Ascending aorta (tissue), 2 donors: ENCODE measurements at regions not wholly inside any gene's neighbourhood (a gene's known extent, or its start where the extent isn't known, plus 50 kb on each side); places are given as distances from the start of the nearest gene placed in this dataset.

Experiments
- DNase-seq, 2 donors: peaks; one replicate each; pipeline ENCODE4 v3.0.0-alpha.2; 2019; ENCODE audit warnings: low spot score in 2 of 2
- H3K27ac ChIP-seq, 2 donors: fragments of 200-600 bp; sonication (generic); one replicate each; pipeline ENCODE4 v1.5.1; 2016 to 2017; ENCODE audit warnings: mild to moderate bottlenecking in 1 of 2
- H3K27me3 ChIP-seq: fragments of 200-600 bp; sonication (generic); one replicate; pipeline ENCODE4 v1.5.1; 2017
- H3K36me3 ChIP-seq, 2 donors: fragments of 200-600 bp; sonication (generic); one replicate each; pipeline ENCODE4 v1.5.1; 2016
- H3K4me1 ChIP-seq, 2 donors: fragments of 200-600 bp; sonication (generic); one replicate each; pipeline ENCODE4 v1.5.1; 2016 to 2017; ENCODE audit warnings: mild to moderate bottlenecking in 1 of 2
- H3K4me3 ChIP-seq, 2 donors: fragments of 200-600 bp; sonication (generic); one replicate each; pipeline ENCODE4 v1.5.1; 2016 to 2017; ENCODE audit warnings: mild to moderate bottlenecking in 1 of 2
- H3K9me3 ChIP-seq, 2 donors: fragments of 200-600 bp; sonication (generic); one replicate each; pipeline ENCODE4 v1.5.1; 2016
- intact Hi-C: fragments of 100-400 bp; cut with DNase I; formaldehyde crosslinking; loops from one replicate; pipeline ENCODE4 v1.15.1; 2023
- TF ChIP-seq, protein P1 (sequence below), 3 experiments: fragments of 200-600 bp in 2 of 3; fragments of 450-650 bp in 1 of 3; sonication (generic) in 2 of 3; IDR thresholded peaks; one replicate each; pipeline ENCODE4 v1.5.1; 2016 to 2019; ENCODE audit warnings: antibody characterized with exemption in 3 of 3, mild to moderate bottlenecking in 1 of 3, moderate library complexity in 1 of 3

- Histone ChIP-seq H3K36me3 (no peaks in the 10 kb centered on the region), H3K27me3 (no peaks in the 10 kb centered on the region), H3K9me3 (no peaks in the 10 kb centered on the region), H3K4me3 (no peak overlapping the region), H3K4me1 (no peaks in the 10 kb centered on the region), H3K27ac (no peak overlapping the region)
- TF ChIP-seq, protein P1, sequence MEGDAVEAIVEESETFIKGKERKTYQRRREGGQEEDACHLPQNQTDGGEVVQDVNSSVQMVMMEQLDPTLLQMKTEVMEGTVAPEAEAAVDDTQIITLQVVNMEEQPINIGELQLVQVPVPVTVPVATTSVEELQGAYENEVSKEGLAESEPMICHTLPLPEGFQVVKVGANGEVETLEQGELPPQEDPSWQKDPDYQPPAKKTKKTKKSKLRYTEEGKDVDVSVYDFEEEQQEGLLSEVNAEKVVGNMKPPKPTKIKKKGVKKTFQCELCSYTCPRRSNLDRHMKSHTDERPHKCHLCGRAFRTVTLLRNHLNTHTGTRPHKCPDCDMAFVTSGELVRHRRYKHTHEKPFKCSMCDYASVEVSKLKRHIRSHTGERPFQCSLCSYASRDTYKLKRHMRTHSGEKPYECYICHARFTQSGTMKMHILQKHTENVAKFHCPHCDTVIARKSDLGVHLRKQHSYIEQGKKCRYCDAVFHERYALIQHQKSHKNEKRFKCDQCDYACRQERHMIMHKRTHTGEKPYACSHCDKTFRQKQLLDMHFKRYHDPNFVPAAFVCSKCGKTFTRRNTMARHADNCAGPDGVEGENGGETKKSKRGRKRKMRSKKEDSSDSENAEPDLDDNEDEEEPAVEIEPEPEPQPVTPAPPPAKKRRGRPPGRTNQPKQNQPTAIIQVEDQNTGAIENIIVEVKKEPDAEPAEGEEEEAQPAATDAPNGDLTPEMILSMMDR (IDR thresholded peaks at IDR 0.05), result no peak
- intact Hi-C loops, result no loop called here
- DNase-seq, result no peak
These were observed 340.4 kb downstream of the NUAK1 start for GRCh38 chr12:105798256-105798845.

DNA sequence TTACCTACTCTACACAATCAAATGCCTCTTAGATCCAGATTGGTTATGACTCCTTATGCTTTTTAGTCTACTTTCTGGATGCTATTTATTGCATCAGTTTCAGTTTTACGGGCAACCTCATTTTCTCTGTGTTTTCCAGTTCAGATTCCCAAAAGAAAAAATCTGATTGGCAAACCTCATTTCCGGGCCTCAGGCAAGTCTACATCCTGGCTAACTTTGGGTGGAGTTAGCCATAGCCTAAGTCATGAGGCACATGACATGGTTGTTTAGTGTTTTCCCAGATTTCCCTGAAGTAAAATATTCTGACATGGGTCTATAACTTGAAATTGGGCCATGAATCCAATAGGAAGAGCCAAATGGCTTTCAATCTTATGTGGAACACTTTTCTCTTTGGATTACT lies 339.7 kb downstream of the NUAK1 start:
- Histone ChIP-seq H3K4me3 (no peak overlapping the region), H3K36me3 (no peaks in the 10 kb centered on the region), H3K4me1 (no peaks in the 10 kb centered on the region), H3K27ac (no peak overlapping the region), H3K9me3 (no peaks in the 10 kb centered on the region), H3K27me3 (no peaks in the 10 kb centered on the region)
- TF ChIP-seq, protein P1 (IDR thresholded peaks at IDR 0.05), result no peak
- no peak for DNase-seq
- intact Hi-C loops, result no loop called here

- no peak for DNase-seq
- Histone ChIP-seq H3K27me3 (no peaks in the 10 kb centered on the region), H3K27ac (no peak overlapping the region), H3K9me3 (no peaks in the 10 kb centered on the region), H3K36me3 (no peaks in the 10 kb centered on the region), H3K4me3 (no peak overlapping the region), H3K4me1 (no peaks in the 10 kb centered on the region)
- TF ChIP-seq, protein P1 (IDR thresholded peaks at IDR 0.05), result no peak
- intact Hi-C loops, result no loop called here
These were observed 337.4 kb downstream of the NUAK1 start for GRCh38 chr12:105801351-105801750.

DNA sequence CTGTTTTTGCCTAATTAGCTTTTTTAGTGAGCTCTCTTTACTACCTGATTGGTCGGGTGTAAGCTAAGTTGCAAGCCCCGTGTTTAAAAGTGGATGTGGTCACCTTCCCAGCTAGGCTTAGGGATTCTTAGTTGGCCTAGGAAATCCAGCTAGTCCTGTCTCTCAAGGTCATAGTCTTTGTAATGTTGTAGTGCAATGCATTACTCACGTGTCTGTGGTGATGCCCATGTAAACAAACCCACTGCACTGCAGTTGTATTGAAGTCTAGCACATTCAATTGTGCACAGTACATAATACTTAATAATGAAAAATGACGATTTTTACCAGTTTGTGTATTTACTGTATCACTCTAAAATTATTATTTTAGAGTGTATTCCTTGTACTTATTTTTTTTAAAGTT lies 335.5 kb downstream of the NUAK1 start:
- TF ChIP-seq, protein P1 (IDR thresholded peaks at IDR 0.05), result no peak
- DNase-seq, result no peak
- H3K4me1 ChIP-seq, result no peaks in the 10 kb centered on the region
- no peaks in the 10 kb centered on the region for H3K27me3 ChIP-seq
- no peaks in the 10 kb centered on the region for H3K36me3 ChIP-seq
- H3K4me3 ChIP-seq, result no peak overlapping the region
- H3K9me3 ChIP-seq, result no peaks in the 10 kb centered on the region
- intact Hi-C loops, result no loop called here
- no peak overlapping the region for H3K27ac ChIP-seq

- no peak for DNase-seq
- no peak overlapping the region for H3K4me3 ChIP-seq
- H3K27me3 ChIP-seq, result no peaks in the 10 kb centered on the region
- intact Hi-C loops, result no loop called here
- no peaks in the 10 kb centered on the region for H3K4me1 ChIP-seq
- no peaks in the 10 kb centered on the region for H3K9me3 ChIP-seq
- H3K36me3 ChIP-seq, result no peaks in the 10 kb centered on the region
- TF ChIP-seq, protein P1 (IDR thresholded peaks at IDR 0.05), result no peak
- H3K27ac ChIP-seq, result no peak overlapping the region
These were observed 334.0 kb downstream of the NUAK1 start for GRCh38 chr12:105804591-105805265.
